ENCODE measurements at regions not wholly inside any gene's neighbourhood (a gene's known extent, or its start where the extent isn't known, plus 50 kb on each side); places are given as distances from the start of the nearest gene placed in this dataset.

GRCh38 chr2:111689174-111689573, 194.8 kb downstream of the ANAPC1 start:
- no peak overlapping the region for H3K9ac ChIP-seq (replicated peaks in 1 of 4; ENCODE audit: extremely low read depth in 1 of 4, low read depth in 3 of 4, low read length in 3 of 4)
- no peak overlapping the region for H3K14ac ChIP-seq (ENCODE audit: insufficient read length)
- POLR2A ChIA-PET (ENCODE audit: partially characterized antibody): no interaction called here
- no peak overlapping the region for H4K8ac ChIP-seq (ENCODE audit: extremely low read depth, insufficient read depth, low read length)
- CTCF ChIA-PET (ENCODE audit: partially characterized antibody): interaction anchor here (1.0 kb wide), 1 partner anchor 13 kb away, joined by 4 read pairs; no protein-coding TSS in a partner anchor
- no peak overlapping the region for H2BK20ac ChIP-seq (ENCODE audit: low read length)
- H4K5ac ChIP-seq (ENCODE audit: insufficient read length, low read depth, low read length): no peak overlapping the region
- no peak overlapping the region for H3K18ac ChIP-seq (ENCODE audit: extremely low read depth, low read length)
- no peak overlapping the region for H3K56ac ChIP-seq (replicated peaks; ENCODE audit: insufficient read length, low read depth, low read length)
- H3K9me3 ChIP-seq (ENCODE audit: insufficient read depth in 2 of 2, low read depth in 1 of 2, low read length in 1 of 2): no peaks in the 10 kb centered on the region
- H2BK12ac ChIP-seq (ENCODE audit: low read depth, low read length): no peak overlapping the region
- no peak overlapping the region for H3K4me3 ChIP-seq (ENCODE audit: extremely low read depth in 1 of 4, insufficient read depth in 2 of 4, low read depth in 3 of 4, low read length in 4 of 4)
- no peaks in the 10 kb centered on the region for H3K79me1 ChIP-seq (ENCODE audit: low read depth, low read length)
- H3K27me3 ChIP-seq (replicated peaks in 1 of 4; ENCODE audit: control insufficient read depth in 3 of 4, extremely low read depth in 1 of 4, insufficient read depth in 3 of 4, low read length in 3 of 4): no peaks in the 10 kb centered on the region
- H3K23me2 ChIP-seq (ENCODE audit: low read depth, low read length): no peaks in the 10 kb centered on the region; the same call in 1 of the 2 replicates
- no peak overlapping the region for H4K91ac ChIP-seq (replicated peaks; ENCODE audit: insufficient read length, low read length)
- no peaks in the 10 kb centered on the region for H3K79me2 ChIP-seq (ENCODE audit: control insufficient read depth in 1 of 2, insufficient read depth in 2 of 2, low read length in 2 of 2)
- no peak overlapping the region for H2BK5ac ChIP-seq (ENCODE audit: low read depth, low read length)
- no peak overlapping the region for H2AFZ ChIP-seq (ENCODE audit: low read length)
- no peak overlapping the region for H3K27ac ChIP-seq (ENCODE audit: low read depth, low read length)
- H3K36me3 ChIP-seq (ENCODE audit: control insufficient read depth in 2 of 4, insufficient read depth in 4 of 4, low read length in 3 of 4): no peaks in the 10 kb centered on the region
- no peak overlapping the region for H3K4me2 ChIP-seq (ENCODE audit: insufficient read depth in 1 of 2, low read depth in 2 of 2, low read length in 2 of 2)
- no peak for DNase-seq (ENCODE audit: low read depth in 1 of 2, low spot score in 2 of 2)
- H2BK120ac ChIP-seq (replicated peaks; ENCODE audit: low read depth, low read length): no peak overlapping the region
- no peaks in the 10 kb centered on the region for H4K20me1 ChIP-seq (replicated peaks in 1 of 2; ENCODE audit: control insufficient read depth in 1 of 2, insufficient read depth in 2 of 2, low read length in 2 of 2)
- H3K4ac ChIP-seq (replicated peaks; ENCODE audit: insufficient read length, low read depth, low read length): no peak overlapping the region
- H2BK15ac ChIP-seq (ENCODE audit: low read length): no peak overlapping the region
- H2AK5ac ChIP-seq (ENCODE audit: low read depth, low read length): no peak overlapping the region
- FAIRE-seq: no peak
- H3K23ac ChIP-seq (ENCODE audit: insufficient read length): no peak overlapping the region
- H3K4me1 ChIP-seq (replicated peaks in 1 of 4; ENCODE audit: control insufficient read depth in 3 of 4, insufficient read depth in 4 of 4, low read length in 3 of 4): no peaks in the 10 kb centered on the region; a peak in 1 of 7 replicates
- TF ChIP-seq GTF2F1 (IDR thresholded peaks at IDR 0.05; ENCODE audit: borderline replicate concordance, low read depth, low read length) (no peak), ATF2 (IDR thresholded peaks at IDR 0.05; ENCODE audit: low read length) (no peak), E2F6 (IDR thresholded peaks at IDR 0.05) (no peak), TAF7 (optimal IDR thresholded peaks at IDR 0.05; ENCODE audit: borderline replicate concordance, low read depth, low read length) (no peak), JUN (IDR thresholded peaks at IDR 0.05; ENCODE audit: low read depth, low read length) (no peak), TBP (IDR thresholded peaks at IDR 0.05; ENCODE audit: low read depth, low read length) (no peak), ATF3 (IDR thresholded peaks at IDR 0.05; ENCODE audit: insufficient read depth, low read depth, low read length) (no peak), NANOG (IDR thresholded peaks at IDR 0.05; ENCODE audit: insufficient read depth, low read depth, low read length, poor library complexity, severe bottlenecking) (no peak), RNF2 (IDR thresholded peaks at IDR 0.05; ENCODE audit: borderline replicate concordance, low read depth, low read length, missing control alignments, poor library complexity, severe bottlenecking) (no peak), RXRA (IDR thresholded peaks at IDR 0.05; ENCODE audit: insufficient read depth, low read depth, low read length) (no peak), HDAC6 (IDR thresholded peaks at IDR 0.05; ENCODE audit: low read depth, low read length) (no peak), EGR1 (IDR thresholded peaks at IDR 0.05; ENCODE audit: borderline replicate concordance, low read depth, low read length) (no peak)

Measured in H1 (cell line).